GM18498 (cell line): ENCODE measurements at regions not wholly inside any gene's neighbourhood (a gene's known extent, or its start where the extent isn't known, plus 50 kb on each side); places are given as distances from the start of the nearest gene placed in this dataset.
"Not testable (repeated sequence)": the region's sequence is repeated elsewhere in the genome, so short reads cannot be mapped to it uniquely, and the experiment has no call there.

ENCODE experiments used
- ATAC-seq: cut with Tn5 transposase; IDR thresholded peaks from one replicate; pipeline ENCODE4 v1.9.1; 2021; ENCODE audit warnings: mild to moderate bottlenecking, moderate library complexity; ENCODE audit not compliant: unreplicated experiment

DNA sequence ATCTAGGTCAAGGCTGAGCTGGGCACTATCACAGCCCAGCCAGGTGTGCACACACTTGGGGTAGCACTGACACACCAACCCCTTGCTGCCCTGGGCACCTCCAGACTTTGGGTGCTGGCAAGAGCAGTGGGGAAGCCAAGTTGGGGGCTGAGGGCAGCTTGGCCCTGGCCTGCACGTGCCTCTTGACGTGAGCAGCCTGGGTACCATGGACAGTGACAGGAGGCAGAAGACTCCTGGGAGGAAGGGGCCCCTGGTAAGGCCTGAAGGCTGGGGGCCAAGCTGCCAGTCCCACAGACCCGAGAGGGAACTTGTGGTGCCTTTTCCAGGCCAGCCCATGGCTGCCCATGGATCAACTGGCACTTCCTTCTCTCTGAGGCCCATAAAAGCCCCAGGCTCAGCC is 124.1 kb upstream of the SFSWAP start:
- ATAC-seq, result no peak

- ATAC-seq, result no peak
Measured at GRCh38 chr12:131587565-131587964, 123.3 kb upstream of the SFSWAP start.

- ATAC-seq, result no peak
Measured at GRCh38 chr12:131589221-131589897, 121.5 kb upstream of the SFSWAP start.

DNA sequence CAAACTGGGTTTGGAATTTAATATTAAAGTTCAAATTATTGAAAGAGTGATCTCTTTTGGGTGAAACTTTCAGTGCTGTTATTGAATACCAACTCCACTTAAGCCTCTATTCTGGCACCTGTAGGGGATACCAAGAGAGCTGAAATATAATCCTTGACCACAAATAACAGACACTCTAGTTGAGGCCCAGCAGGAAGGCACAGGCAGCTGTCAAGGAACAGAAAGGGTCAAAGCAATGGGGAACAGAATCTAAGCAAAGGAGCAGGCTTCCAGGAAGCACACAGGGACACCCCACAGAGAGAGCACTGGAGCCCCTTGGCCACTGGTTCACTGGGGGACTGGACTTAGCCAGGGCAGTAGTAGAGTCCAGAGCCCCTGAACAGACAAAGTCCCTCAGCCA is 120.9 kb upstream of the SFSWAP start:
- no peak for ATAC-seq

DNA sequence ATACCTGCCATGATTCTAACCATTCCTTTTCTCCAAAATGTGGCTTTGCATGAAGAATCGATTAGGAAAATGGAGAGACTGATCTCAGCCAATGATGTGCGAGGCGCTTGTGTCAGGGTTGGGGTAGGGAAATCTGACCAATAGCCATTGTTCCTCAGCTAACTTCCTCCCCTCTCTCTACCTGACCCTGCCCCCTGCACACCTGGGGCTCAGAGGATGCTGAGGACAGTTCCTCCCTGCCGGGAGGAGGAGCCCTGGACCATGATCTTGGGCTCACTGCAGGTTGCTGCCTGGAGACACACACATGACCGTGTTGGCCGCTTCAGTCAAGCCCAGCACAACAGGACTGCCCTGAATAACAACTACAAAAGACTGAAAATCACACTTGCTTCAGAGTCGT is 119.8 kb upstream of the SFSWAP start:
- ATAC-seq, result no peak

GRCh38 chr12:131591714-131592709 is 118.9 kb upstream of the SFSWAP start:
- ATAC-seq, result no peak

GRCh38 chr12:131592972-131593371 is 117.9 kb upstream of the SFSWAP start:
- peak; percentile 97 for ATAC-seq

DNA sequence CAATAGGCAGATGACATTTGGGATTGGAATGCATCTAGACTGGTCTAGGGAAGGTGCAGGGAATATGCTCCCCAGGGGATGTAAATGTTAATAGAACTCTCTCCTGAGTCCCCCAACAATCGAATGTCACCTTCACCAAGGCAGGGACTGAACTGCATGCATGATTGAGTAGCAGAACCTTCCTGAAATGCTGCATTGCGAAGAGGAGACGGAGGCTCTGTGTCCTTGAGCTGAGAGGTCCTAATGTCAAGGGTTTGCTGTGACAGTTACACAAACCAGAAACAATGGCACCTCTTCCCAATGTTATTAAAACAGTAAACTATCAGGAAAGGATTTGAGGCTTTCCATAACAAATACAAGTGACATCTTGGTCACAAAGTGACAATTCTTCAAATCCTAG is 117.5 kb upstream of the SFSWAP start:
- no peak for ATAC-seq

DNA sequence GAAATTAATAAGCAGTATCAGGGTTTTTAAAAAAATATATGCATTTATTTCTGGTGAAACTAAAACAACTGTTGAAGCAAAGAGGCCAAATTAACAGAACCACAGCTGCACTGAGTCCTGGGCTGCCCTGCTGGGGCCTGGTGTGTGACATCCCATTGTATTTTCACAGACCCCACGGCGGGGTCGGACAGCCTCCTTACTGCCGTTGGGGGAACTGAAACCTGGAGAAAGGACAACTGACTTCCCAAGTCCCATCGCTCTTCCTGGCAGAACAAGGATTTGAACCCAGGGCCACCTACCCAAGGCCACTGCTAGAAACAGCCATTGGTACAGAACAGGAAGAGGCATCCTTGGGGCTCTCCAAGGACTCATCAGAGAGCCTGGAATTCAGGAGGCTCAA is 114.8 kb upstream of the SFSWAP start:
- ATAC-seq, result no peak

- ATAC-seq, result no peak
Measured at GRCh38 chr12:131597333-131597732, 113.6 kb upstream of the SFSWAP start.

- no peak for ATAC-seq
Measured at GRCh38 chr12:131598717-131599116, 112.2 kb upstream of the SFSWAP start.

DNA sequence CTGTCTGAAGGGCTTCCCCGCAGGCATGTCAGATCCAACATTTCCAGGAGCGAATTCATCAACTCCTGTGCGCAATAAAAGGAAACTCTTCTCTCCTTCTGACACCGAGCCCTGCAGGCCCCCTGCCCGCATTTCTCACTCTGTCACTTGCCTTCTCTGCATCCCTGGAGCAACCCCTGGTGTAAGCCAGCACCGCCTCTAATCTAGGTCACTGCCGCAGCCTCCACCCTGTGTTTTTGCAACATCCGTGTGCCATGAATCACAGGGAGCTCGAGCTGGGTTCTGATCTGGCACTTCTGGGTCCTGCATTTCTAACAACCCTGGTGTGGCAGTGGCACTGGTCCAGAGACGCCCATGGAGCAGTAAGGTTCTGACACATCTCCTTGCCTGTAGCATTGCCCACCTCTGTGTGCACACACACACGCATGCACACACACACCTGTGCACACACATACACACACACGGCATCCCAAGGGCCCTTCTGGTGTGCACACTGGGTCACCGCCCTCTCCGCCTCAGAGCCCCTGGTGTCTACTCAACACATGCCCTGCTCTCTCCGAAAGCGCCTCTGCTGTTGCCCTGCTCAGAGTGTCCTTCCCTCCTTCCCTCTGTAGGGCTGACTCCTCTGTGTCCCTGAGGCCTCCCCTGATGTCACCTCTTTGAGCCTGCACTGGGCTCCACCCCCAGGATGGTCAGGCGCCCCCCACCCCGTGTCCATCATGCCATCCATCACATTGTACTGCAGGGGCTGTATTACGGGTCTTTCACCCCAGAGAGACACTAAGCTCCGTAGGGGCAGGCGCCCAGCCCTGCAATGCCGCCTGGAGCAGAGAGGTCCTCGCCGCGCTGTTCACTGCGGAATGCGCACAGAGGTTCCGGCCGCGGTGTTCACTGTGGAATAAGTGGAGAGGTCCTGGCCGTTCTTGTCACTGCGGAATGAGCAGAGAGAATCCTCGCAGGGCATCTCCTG is 111.4 kb upstream of the SFSWAP start:
- ATAC-seq, result no peak

DNA sequence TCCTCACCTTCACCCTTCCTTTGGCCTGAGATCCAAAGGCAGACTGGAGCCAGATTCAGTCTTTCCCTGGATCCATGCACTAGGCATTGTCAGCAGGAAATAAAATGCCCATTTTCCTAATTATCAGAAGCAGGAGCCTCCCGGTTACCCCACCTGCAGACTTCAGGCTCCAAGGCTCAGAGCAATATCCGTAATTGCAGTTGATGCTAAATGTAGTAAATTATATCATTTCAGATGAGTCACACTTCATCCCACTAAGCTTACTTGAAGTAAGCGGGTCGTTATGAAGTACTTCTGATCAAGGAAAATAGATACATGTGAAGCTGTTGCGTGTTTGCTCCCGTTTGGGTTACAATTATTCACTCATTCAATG is 110.7 kb upstream of the SFSWAP start:
- ATAC-seq, result no peak

DNA sequence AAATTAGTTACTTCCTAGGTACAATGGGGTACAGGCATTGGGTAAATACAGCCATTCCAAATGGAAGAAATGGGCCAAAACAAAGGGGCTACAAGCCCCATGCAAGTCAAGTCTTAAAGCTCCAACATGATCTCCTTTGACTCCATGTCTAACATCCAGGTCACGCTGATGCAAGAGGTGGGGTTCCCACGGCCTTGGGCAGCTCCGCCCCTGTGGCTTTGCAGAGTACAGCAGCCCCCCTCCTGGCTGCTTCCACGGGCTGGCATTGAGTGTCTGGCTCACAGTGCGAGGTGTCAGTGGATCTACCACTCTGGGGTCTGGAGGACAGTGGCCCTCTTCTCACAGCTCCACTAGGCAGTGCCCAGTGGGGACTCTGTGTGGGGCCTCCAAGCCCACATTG is 109.4 kb upstream of the SFSWAP start:
- not testable (repeated sequence) for ATAC-seq

DNA sequence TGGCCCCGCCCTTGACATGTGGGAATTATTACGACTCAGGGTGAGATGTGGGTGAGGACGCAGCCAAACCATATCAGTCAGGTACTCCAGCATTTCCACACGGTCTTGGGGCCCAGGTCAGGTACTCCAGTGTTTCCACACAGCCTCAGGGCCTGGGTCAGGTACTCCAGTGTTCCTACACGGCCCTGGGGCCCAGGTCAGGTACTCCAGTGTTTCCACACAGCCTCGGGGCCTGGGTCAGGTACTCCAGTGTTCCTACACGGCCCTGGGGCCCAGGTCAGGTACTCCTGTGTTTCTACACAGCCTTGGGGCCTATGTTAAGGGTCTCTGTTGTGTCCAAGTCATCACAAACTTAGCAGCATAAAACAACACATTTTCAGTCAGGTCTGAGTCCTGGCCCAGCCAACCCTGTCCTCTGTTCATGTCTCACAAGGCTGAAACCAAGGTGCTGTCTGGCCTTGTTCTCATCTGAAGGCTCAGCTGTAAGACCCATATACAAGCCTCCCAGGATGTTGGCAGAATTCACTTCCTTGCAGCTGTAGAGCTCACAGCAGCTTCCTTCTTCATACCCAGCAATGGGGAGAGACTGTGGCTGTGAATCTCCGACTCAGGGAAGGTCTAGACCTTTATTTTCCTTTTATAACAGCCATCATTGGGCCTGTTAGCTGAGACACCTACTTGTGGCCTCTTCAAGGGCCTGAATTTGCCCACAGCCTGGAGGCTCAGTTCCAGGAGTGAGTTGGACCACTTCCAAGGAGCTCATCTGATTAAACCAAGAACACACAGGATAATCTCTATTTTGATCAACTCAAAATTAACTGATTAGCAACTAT is 107.6 kb upstream of the SFSWAP start:
- ATAC-seq, result no peak

- no peak for ATAC-seq
Measured at GRCh38 chr12:131603939-131604795, 106.7 kb upstream of the SFSWAP start.

DNA sequence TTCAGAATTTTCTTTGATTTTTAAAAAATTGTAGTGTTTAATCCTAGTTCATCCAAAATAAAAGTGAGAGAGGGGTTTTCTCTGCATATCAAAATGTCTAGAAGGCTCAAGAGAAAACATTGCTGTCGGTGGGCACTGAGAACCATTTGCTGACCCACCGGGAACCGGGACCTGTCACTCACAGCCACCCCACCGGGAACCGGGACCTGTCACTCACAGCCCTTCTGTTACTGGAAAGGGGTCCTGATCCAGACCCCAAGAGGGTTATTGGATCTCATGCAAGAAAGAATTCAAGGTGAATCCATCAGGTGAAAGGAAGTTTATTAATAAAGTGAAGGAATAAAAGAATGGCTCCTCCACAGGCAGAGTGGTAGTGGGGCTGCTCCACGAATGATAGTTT is 106.0 kb upstream of the SFSWAP start:
- ATAC-seq, result no peak

DNA sequence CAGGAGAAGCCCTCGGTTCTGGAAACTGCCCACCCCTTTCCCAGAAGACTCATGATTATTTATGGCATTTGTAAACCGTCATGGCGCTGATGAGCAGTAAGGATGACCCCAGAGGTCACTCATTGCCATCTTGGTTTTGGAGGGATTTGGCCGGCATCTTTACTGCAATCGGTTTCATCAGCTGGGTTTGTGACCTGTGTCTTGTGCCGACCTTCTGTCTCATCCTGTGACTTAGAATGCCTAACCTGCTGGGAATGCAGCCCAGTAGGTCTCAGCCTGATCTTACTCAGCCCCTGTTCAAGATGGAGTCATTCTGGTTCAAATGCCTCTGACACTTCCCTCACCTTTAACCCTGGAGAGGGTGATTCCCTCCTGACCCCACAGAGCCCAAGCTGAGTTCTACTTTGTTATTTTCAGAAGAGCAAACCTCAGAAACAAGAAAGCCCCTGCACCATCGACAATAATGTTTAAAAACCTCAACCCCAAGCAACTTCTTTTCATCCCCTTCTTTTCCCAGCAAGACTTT is 105.5 kb upstream of the SFSWAP start:
- ATAC-seq, result no peak
